OCI-LY1 (cell line): ENCODE measurements at regions not wholly inside any gene's neighbourhood (a gene's known extent, or its start where the extent isn't known, plus 50 kb on each side); places are given as distances from the start of the nearest gene placed in this dataset.

Source experiments
- H2AFZ ChIP-seq: fragments of 200-600 bp; sonication (generic), shearing (Covaris generic); 2 replicates; pipeline ENCODE4 v1.6.0; 2014; ENCODE audit warnings: antibody characterized with exemption, mild to moderate bottlenecking, low read length
- H3F3A ChIP-seq: fragments of 200-600 bp; sonication (generic), shearing (Covaris generic); 2 replicates; pipeline ENCODE4 v1.6.0; 2014; ENCODE audit warnings: mild to moderate bottlenecking, antibody characterized with exemption, low read length, moderate library complexity; ENCODE audit not compliant: insufficient read depth
- H3K27ac ChIP-seq: fragments of 200-600 bp; sonication (generic); 2 replicates; pipeline ENCODE4 v1.5.1; 2014; ENCODE audit warnings: low read length, mixed run types, mild to moderate bottlenecking, low read depth; ENCODE audit not compliant: poor library complexity, severe bottlenecking
- H3K27me3 ChIP-seq: fragments of 200-600 bp; sonication (generic); 2 replicates; pipeline ENCODE4 v1.6.0; 2014; ENCODE audit warnings: antibody characterized with exemption, mild to moderate bottlenecking, low read length, moderate library complexity; ENCODE audit not compliant: insufficient read depth
- H3K36me3 ChIP-seq: fragments of 200-600 bp; sonication (generic); 2 replicates; pipeline ENCODE4 v1.6.1; 2014; ENCODE audit warnings: mild to moderate bottlenecking, antibody characterized with exemption, low read length, moderate library complexity, mixed read lengths; ENCODE audit not compliant: insufficient read depth
- H3K4me1 ChIP-seq: fragments of 200-600 bp; sonication (generic); 2 replicates; pipeline ENCODE4 v1.5.1; 2014; ENCODE audit warnings: mild to moderate bottlenecking, low read length, moderate library complexity; ENCODE audit not compliant: insufficient read depth, severe bottlenecking
- H3K4me2 ChIP-seq: fragments of 200-600 bp; sonication (generic), shearing (Covaris generic); 2 replicates; pipeline ENCODE4 v1.6.1; 2014; ENCODE audit warnings: low read length
- H3K4me3 ChIP-seq: fragments of 200-600 bp; sonication (generic); 2 replicates; pipeline ENCODE4 v1.5.1; 2014; ENCODE audit warnings: low read length, low read depth, mild to moderate bottlenecking, mixed read lengths; ENCODE audit not compliant: poor library complexity, severe bottlenecking
- H3K79me2 ChIP-seq: fragments of 200-600 bp; shearing (Covaris generic); 2 replicates; pipeline ENCODE4 v1.6.1; 2016; ENCODE audit warnings: mixed run types, low read length, mixed read lengths; ENCODE audit not compliant: insufficient read depth
- H3K9ac ChIP-seq: fragments of 200-600 bp; sonication (generic), shearing (Covaris generic); 2 replicates; pipeline ENCODE4 v1.6.1; 2014; ENCODE audit warnings: mild to moderate bottlenecking, low read length, mixed read lengths
- H3K9me2 ChIP-seq: fragments of 200-600 bp; sonication (generic), shearing (Covaris generic); 2 replicates; pipeline ENCODE4 v1.6.1; 2014; ENCODE audit warnings: low read depth, mild to moderate bottlenecking, low read length, mixed read lengths
- H3K9me3 ChIP-seq: fragments of 200-600 bp; shearing (Covaris generic); 2 replicates; pipeline ENCODE4 v1.6.1; 2014; ENCODE audit warnings: low read length, mixed read lengths
- H4K20me1 ChIP-seq: fragments of 200-600 bp; sonication (generic), shearing (Covaris generic); 2 replicates; pipeline ENCODE4 v1.6.0; 2016; ENCODE audit warnings: mild to moderate bottlenecking, low read length; ENCODE audit not compliant: insufficient read depth
- CTCF ChIP-seq: fragments of 200-600 bp; sonication (generic), shearing (Covaris generic); IDR thresholded peaks from 2 replicates; pipeline ENCODE4 v1.5.1; 2017; ENCODE audit warnings: mild to moderate bottlenecking, antibody characterized with exemption, low read length, moderate library complexity, mixed read lengths
- EZH2 ChIP-seq: fragments of 200-600 bp; sonication (generic), shearing (Covaris generic); IDR thresholded peaks from 2 replicates; pipeline ENCODE4 v1.8.0; 2017; ENCODE audit warnings: borderline replicate concordance, mixed run types, mild to moderate bottlenecking, antibody characterized with exemption, low read length, moderate library complexity, mixed read lengths

DNA sequence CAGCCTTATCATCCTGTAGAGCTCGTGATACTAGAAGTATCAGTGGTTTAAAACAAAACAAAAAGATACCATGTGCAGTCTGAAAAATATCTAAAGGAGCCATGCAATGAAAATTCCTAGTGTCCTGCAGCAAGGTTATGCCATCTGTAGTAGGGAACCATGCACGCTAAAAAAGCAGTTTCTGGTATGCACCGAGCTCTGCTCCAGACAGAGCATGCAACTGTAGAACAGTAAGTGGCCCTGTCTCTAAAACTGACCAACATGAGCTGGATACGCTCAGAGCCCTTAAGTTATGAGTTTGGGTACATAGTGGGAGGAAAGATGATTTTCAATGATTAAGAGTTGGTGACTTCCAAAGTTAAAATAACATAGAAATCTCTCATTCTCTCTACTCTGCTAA lies 159.3 kb upstream of the ADAMTS5 start:
- no peak overlapping the region for H3K4me2 ChIP-seq
- H3K27ac ChIP-seq = no peak overlapping the region
- no peaks in the 10 kb centered on the region for H3K36me3 ChIP-seq
- no peaks in the 10 kb centered on the region for H3K9me3 ChIP-seq
- no peaks in the 10 kb centered on the region for H3K9me2 ChIP-seq
- H4K20me1 ChIP-seq = no peaks in the 10 kb centered on the region
- H3K9ac ChIP-seq = no peak overlapping the region
- no peaks in the 10 kb centered on the region for H3K79me2 ChIP-seq
- TF ChIP-seq CTCF (no peak), EZH2 (no peak)
- no peak overlapping the region for H2AFZ ChIP-seq
- no peaks in the 10 kb centered on the region for H3K4me1 ChIP-seq
- H3K4me3 ChIP-seq = no peak overlapping the region
- no peaks in the 10 kb centered on the region for H3K27me3 ChIP-seq
- no peaks in the 10 kb centered on the region for H3F3A ChIP-seq

DNA sequence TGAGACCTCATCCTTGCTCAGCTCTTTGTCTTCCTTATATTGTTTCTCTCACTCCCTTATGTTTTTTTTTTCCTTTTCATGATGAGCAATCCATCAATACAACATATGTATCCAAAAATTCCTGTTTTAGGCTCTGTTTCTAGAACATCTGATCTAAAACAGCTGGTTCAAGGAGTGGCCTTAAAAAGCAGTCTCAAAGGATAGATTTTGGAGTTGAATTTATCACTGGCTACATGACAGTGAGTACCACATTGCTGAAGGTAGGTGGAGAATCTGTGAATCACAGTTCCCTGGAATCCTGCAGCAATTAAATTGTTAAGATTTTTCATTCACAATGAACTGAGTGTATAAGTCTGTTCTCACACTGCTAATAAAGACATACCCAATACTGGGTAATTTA lies 155.8 kb upstream of the ADAMTS5 start:
- TF ChIP-seq EZH2 = no peak
- no peak for TF ChIP-seq CTCF
- H3F3A ChIP-seq = no peaks in the 10 kb centered on the region
- no peaks in the 10 kb centered on the region for H3K36me3 ChIP-seq
- H3K9ac ChIP-seq = no peak overlapping the region
- no peaks in the 10 kb centered on the region for H3K4me1 ChIP-seq
- H3K9me2 ChIP-seq = no peaks in the 10 kb centered on the region
- no peak overlapping the region for H3K4me2 ChIP-seq
- H3K27ac ChIP-seq = no peak overlapping the region
- no peaks in the 10 kb centered on the region for H3K9me3 ChIP-seq
- no peaks in the 10 kb centered on the region for H3K27me3 ChIP-seq
- H2AFZ ChIP-seq = no peak overlapping the region
- H3K4me3 ChIP-seq = no peak overlapping the region
- H3K79me2 ChIP-seq = no peaks in the 10 kb centered on the region
- no peaks in the 10 kb centered on the region for H4K20me1 ChIP-seq

- TF ChIP-seq CTCF = no peak
- no peak for TF ChIP-seq EZH2
- no peaks in the 10 kb centered on the region for H3K4me1 ChIP-seq
- no peak overlapping the region for H3K27ac ChIP-seq
- no peak overlapping the region for H2AFZ ChIP-seq
- H3K79me2 ChIP-seq = no peaks in the 10 kb centered on the region
- H3K9me3 ChIP-seq = no peaks in the 10 kb centered on the region
- H3K9me2 ChIP-seq = no peaks in the 10 kb centered on the region
- H3K36me3 ChIP-seq = no peaks in the 10 kb centered on the region
- H3K27me3 ChIP-seq = no peaks in the 10 kb centered on the region
- H3F3A ChIP-seq = no peaks in the 10 kb centered on the region
- H3K4me2 ChIP-seq = no peak overlapping the region
- no peak overlapping the region for H3K4me3 ChIP-seq
- no peak overlapping the region for H3K9ac ChIP-seq
- no peaks in the 10 kb centered on the region for H4K20me1 ChIP-seq
These were observed 147.2 kb upstream of the ADAMTS5 start for GRCh38 chr21:27114111-27114510.
